ENCODE measurements at regions not wholly inside any gene's neighbourhood (a gene's known extent, or its start where the extent isn't known, plus 50 kb on each side); places are given as distances from the start of the nearest gene placed in this dataset.

GRCh38 chrX:122770581-122770980, 413.5 kb upstream of the GRIA3 start:
- no peak for TF ChIP-seq CTCF (conservative IDR thresholded peaks at IDR 0.05)

DNA sequence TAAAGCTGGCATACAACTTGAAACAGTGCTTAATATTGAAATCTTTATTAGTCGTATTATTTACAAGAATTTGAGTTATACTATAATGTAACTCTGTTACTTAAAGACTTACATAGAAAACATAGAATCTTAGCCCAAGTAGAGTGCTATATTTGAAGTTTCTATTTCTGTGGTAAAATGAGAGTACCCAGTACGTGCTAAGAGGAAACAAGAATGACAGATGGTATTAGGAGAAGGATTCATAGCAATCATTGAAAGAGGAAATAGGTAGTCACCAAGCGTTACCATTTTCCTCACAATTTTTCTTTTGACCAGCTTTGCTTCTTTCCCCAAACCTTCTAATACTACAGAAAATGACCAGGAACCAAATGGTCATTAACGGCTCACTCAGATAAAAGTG, 412.1 kb upstream of the GRIA3 start:
- no peak for TF ChIP-seq CTCF (conservative IDR thresholded peaks at IDR 0.05)
- no peak overlapping the region for H3K27ac ChIP-seq

More at GRCh38 chrX:122770581-122770980, 413.5 kb upstream of the GRIA3 start:
- H3K27ac ChIP-seq, result no peak overlapping the region

DNA sequence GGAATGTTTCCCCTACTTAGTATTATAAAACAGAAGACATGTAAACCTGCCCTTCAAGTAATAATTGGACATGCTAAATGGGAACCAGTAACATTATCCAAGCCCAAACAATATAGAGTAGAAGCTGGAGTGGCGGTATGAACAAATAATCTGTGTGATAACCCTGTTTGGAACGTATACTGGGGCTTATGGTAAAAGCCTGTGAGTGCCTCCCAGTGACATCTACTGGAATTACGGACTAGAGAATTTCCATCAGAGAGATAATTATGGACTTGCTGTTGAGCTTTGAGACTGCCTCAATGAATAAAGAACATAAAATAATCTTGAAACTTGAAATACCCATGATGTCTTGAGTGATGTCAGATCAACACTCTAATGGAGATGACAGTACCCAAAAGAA, 406.3 kb upstream of the GRIA3 start:
- 0 out of 2 replicates have a peak, but pooled peaks have one; percentile 9 for TF ChIP-seq CTCF (conservative IDR thresholded peaks at IDR 0.05)
- no peak overlapping the region for H3K27ac ChIP-seq

- no peak for TF ChIP-seq CTCF (conservative IDR thresholded peaks at IDR 0.05)
- H3K27ac ChIP-seq, result no peak overlapping the region
Observed at GRCh38 chrX:122783918-122784317, 400.2 kb upstream of the GRIA3 start.

GRCh38 chrX:122787231-122787630, 396.8 kb upstream of the GRIA3 start:
- H3K27ac ChIP-seq, result no peak overlapping the region
- TF ChIP-seq CTCF (conservative IDR thresholded peaks at IDR 0.05), result no peak

DNA sequence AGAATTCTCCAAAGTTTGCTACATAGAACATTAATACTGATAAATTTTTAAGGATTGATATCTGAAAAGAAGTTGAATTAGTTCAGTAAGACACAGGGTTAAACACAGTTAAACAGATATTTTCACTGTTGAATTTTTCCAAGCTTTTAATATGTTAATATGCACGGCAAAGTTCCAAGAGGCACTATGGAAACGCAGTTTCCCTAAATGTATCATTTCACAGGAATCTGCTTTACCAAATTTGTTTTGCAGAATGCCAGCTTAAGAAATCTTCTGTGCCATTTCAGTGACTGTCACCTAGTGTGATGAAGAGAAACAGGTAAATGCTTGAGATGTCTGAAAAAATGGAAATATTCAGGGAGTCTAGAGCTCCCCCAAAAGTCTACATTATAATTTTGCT, 395.9 kb upstream of the GRIA3 start:
- no peak overlapping the region for H3K27ac ChIP-seq
- no peak for TF ChIP-seq CTCF (conservative IDR thresholded peaks at IDR 0.05)

DNA sequence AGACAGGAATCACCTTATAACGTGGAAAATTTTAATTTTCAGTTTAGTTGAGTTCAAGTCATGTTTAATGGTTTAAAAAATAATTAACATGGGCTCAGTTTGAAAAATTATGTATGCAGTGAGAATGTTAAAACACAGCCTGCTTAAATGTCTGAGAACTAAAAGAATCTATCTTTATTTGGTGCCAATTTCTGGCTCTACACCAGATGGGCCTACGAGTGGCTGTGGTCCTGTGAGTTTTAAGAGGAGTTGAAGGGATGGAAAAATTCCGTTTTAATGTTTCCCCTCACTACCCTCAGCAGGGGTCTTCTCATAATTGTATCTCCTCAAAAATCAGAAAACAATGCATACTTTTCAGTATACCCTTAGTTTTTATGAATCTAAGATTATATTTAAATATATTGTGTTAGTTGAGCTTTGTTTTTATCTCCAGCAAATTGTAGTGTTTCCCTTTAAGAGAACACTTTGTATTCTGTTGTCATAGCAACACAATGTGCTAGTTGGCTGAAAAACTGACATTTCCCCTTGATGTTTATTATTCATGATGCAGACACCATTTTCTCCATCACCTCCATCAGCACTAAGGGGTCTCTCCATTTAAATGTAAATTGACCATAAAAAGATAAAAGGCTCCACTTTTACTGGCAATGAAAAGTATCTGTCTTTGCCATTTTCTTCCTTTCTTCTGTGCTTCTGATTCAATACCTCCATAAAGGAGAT, 393.5 kb upstream of the GRIA3 start:
- no peak for TF ChIP-seq CTCF (conservative IDR thresholded peaks at IDR 0.05)
- H3K27ac ChIP-seq, result no peak overlapping the region
